Fibroblast of lung (primary cell): ENCODE measurements at regions not wholly inside any gene's neighbourhood (a gene's known extent, or its start where the extent isn't known, plus 50 kb on each side); places are given as distances from the start of the nearest gene placed in this dataset.

Experiments
- CTCF ChIP-seq, 2 donors: IDR thresholded peaks in 1 of 2; conservative IDR thresholded peaks in 1 of 2; 1 replicate in 1 of 2; 2 replicates in 1 of 2; pipeline ENCODE4 v1.5.1; 2011 to 2012; ENCODE audit warnings: low read length in 2 of 2, control low read depth in 1 of 2, inconsistent platforms in 1 of 2, low read depth in 1 of 2, mild to moderate bottlenecking in 1 of 2
- EZH2 ChIP-seq: IDR thresholded peaks from 2 replicates; pipeline ENCODE4 v1.5.1; 2012; ENCODE audit warnings: low read length, control low read depth, mild to moderate bottlenecking; ENCODE audit errors: missing control alignments

- TF ChIP-seq CTCF (conservative IDR thresholded peaks at IDR 0.05 in 1 of 2, IDR thresholded peaks at IDR 0.05 in 1 of 2; ENCODE audit: low read depth in 1 of 2, low read length in 2 of 2) (no peak), EZH2 (no peak)
Observed at GRCh38 chr9:91008568-91008967, 206.9 kb downstream of the SYK start.
